Ramos (cell line): ENCODE measurements at regions not wholly inside any gene's neighbourhood (a gene's known extent, or its start where the extent isn't known, plus 50 kb on each side); places are given as distances from the start of the nearest gene placed in this dataset.

Source experiments
- in situ Hi-C: fragments of 300-500 bp; cut with MboI; formaldehyde crosslinking; loops from one replicate; pipeline ENCODE4 v1.14.3; 2022; ENCODE audit warnings: low sequenced_read_pairs; ENCODE audit not compliant: unreplicated experiment

- in situ Hi-C loops: no loop called here
These were observed 492.6 kb downstream of the MIAT start for GRCh38 chr22:27149921-27150543.

- in situ Hi-C loops: no loop called here
These were observed 493.2 kb downstream of the MIAT start for GRCh38 chr22:27150544-27150941.

- in situ Hi-C loops: no loop called here
These were observed 494.0 kb downstream of the MIAT start for GRCh38 chr22:27151407-27151806.

GRCh38 chr22:27152033-27152432, 494.6 kb downstream of the MIAT start:
- in situ Hi-C loops: no loop called here

- in situ Hi-C loops: no loop called here
These were observed 495.5 kb downstream of the MIAT start for GRCh38 chr22:27152883-27153282.

- in situ Hi-C loops: no loop called here
These were observed 496.0 kb downstream of the MIAT start for GRCh38 chr22:27153386-27153785.

- in situ Hi-C loops: no loop called here
These were observed 497.3 kb downstream of the MIAT start for GRCh38 chr22:27154717-27155116.

- in situ Hi-C loops: no loop called here
These were observed 499.6 kb downstream of the MIAT start for GRCh38 chr22:27156821-27157489.

GRCh38 chr22:27157666-27158370, 500.4 kb downstream of the MIAT start:
- in situ Hi-C loops: no loop called here

- in situ Hi-C loops: no loop called here
These were observed 501.6 kb downstream of the MIAT start for GRCh38 chr22:27159016-27159415.

GRCh38 chr22:27159716-27160295, 502.4 kb downstream of the MIAT start:
- in situ Hi-C loops: no loop called here

- in situ Hi-C loops: no loop called here
These were observed 506.1 kb downstream of the MIAT start for GRCh38 chr22:27163162-27164137.

- in situ Hi-C loops: no loop called here
These were observed 507.6 kb downstream of the MIAT start for GRCh38 chr22:27164781-27165503.

GRCh38 chr22:27168681-27169080, 511.3 kb downstream of the MIAT start:
- in situ Hi-C loops: no loop called here

GRCh38 chr22:27170491-27170890, 513.1 kb downstream of the MIAT start:
- in situ Hi-C loops: no loop called here

GRCh38 chr22:27171212-27171611, 513.8 kb downstream of the MIAT start:
- in situ Hi-C loops: no loop called here

GRCh38 chr22:27173530-27173929, 516.1 kb downstream of the MIAT start:
- in situ Hi-C loops: no loop called here

- in situ Hi-C loops: no loop called here
These were observed 517.8 kb downstream of the MIAT start for GRCh38 chr22:27175021-27175838.

GRCh38 chr22:27175974-27176373, 518.6 kb downstream of the MIAT start:
- in situ Hi-C loops: no loop called here
